D721Med (cell line): ENCODE measurements at regions not wholly inside any gene's neighbourhood (a gene's known extent, or its start where the extent isn't known, plus 50 kb on each side); places are given as distances from the start of the nearest gene placed in this dataset.
A peak's percentile ranks its signal among the peaks of the same experiment; 100 is the strongest.
"Not testable (repeated sequence)": the region's sequence is repeated elsewhere in the genome, so short reads cannot be mapped to it uniquely, and the experiment has no call there.

Experiments
- DNase-seq: peaks from one replicate; pipeline ENCODE4 v3.0.0; 2011; ENCODE audit warnings: low spot score; ENCODE audit not compliant: insufficient read length
- FAIRE-seq: peaks from 2 replicates; lab custom pipeline; 2011; peaks lifted over from hg19 to GRCh38; lab: Jason Lieb, UNC
- TF ChIP-seq, protein P1 (sequence below): IDR thresholded peaks from 2 replicates; pipeline ENCODE4 v1.5.1; 2012; ENCODE audit warnings: mild to moderate bottlenecking, control low read depth; ENCODE audit not compliant: insufficient read depth; ENCODE audit errors: missing control alignments

DNA sequence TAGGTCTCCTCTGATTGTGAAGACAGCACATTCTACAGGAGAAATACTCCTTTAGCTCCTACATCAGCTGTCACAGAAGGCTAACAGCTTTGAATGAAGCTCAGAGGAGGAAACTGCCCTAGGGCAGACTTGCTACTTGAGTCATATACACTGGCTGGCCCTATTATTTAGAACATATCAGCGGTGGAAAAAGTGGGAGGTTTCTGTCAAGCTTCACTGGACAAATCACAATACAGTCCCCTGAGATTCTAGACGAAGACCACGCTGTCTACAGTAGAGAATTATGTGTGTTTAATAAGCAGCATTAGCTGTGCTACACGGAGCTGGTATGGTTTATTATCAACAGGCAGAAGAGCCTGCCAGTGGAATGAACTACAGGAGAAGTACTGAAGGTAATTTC lies 230.9 kb upstream of the FSIP2 start:
- no peak for FAIRE-seq
- DNase-seq: no peak
- TF ChIP-seq, protein P1, sequence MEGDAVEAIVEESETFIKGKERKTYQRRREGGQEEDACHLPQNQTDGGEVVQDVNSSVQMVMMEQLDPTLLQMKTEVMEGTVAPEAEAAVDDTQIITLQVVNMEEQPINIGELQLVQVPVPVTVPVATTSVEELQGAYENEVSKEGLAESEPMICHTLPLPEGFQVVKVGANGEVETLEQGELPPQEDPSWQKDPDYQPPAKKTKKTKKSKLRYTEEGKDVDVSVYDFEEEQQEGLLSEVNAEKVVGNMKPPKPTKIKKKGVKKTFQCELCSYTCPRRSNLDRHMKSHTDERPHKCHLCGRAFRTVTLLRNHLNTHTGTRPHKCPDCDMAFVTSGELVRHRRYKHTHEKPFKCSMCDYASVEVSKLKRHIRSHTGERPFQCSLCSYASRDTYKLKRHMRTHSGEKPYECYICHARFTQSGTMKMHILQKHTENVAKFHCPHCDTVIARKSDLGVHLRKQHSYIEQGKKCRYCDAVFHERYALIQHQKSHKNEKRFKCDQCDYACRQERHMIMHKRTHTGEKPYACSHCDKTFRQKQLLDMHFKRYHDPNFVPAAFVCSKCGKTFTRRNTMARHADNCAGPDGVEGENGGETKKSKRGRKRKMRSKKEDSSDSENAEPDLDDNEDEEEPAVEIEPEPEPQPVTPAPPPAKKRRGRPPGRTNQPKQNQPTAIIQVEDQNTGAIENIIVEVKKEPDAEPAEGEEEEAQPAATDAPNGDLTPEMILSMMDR: no peak

DNA sequence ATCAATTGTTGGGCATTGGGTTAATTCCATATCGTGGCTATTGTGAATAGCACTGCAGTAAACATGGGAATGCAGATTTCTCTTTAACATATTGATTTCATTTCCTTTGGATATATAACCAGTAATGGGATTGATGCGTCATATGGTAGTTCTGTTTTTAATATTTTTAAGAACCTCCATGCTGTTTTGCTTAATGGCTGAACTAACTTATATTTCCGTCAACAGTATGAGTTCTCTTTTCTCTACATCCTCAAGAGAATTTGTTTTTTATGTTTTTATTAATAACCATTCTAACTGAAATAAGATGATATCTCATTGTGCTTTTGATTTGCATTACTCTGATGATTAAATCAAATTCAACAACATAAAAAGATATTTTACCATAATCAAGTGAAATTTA lies 228.5 kb upstream of the FSIP2 start:
- DNase-seq (no peak), FAIRE-seq (no peak)
- TF ChIP-seq, protein P1: no peak

DNA sequence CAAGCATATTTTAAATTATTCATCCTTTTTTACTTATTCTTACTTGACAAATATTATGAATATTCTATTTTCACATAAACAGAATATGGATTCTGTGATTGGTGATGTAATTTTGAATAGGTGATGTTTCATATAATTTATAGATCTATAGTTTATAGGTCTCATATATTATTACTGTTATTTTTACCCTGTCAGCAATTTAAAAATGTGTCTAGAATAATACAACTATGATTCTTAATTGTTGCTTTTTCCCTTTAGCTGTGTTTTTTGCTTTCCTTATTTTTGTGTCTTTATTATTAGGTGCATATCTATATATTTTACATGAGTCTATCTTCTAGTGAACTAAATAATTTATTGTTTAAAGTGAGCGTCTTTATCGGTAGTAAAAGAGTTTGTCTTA lies 226.7 kb upstream of the FSIP2 start:
- no peak for DNase-seq
- TF ChIP-seq, protein P1: no peak
- no peak for FAIRE-seq

DNA sequence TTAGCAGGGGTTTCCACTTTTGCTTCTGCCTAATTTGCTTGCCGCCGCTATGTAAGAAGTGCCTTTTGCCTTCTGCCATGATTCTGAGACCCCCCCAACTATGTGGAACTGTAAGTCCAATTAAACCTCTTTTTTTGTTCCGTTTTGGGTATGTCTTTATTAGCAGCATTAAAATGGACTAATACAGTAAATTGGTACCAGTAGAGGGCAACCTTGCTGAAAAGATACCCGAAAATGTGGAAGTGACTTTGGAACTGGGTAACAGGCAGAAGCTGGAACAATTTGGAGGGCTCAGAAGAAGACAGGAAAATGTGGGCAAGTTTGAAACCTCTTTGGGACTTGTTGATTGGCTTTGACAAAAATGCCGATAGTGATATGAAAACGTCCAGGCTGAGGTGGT lies 216.1 kb upstream of the FSIP2 start:
- DNase-seq (no peak), FAIRE-seq (no peak)
- TF ChIP-seq, protein P1: peak; percentile 23

DNA sequence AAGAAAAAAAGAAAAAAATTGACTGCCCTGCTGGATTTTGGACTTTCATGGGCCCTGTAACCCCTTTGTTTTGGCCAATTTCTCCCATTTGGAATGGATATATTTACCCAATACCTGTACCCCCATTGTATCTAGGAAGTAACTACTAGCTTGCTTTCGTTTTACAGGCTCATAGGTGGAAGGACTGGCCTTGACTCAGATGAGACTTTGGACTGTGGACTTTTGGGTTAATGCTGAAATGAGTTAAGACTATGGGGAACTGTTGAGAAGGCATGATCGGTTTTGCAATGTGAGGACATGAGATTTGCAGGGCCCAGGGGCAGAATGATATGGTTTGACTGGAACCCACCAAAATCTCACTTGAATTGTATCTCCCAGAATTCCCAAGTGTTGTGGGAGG lies 214.4 kb upstream of the FSIP2 start:
- not testable (repeated sequence) for FAIRE-seq, DNase-seq

DNA sequence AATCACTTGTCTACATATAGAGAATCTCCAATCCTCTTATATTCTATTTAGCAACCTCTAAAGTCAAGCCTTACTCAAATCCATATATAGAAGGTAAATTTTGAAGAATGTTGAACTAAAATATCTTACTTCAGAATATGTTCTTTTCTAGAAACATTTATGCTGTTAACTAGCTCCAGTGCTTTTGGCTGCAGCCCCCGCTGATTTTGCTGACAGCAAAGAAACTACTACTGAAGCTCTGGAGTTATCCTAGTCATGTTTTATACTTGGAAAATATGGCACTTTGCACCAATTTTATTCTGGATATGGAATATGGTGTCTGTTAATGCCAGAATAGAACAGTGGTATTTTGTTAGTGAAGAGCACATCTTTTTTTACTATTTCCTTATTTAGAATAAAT lies 212.4 kb upstream of the FSIP2 start:
- FAIRE-seq (no peak), DNase-seq (no peak)
- TF ChIP-seq, protein P1: no peak

DNA sequence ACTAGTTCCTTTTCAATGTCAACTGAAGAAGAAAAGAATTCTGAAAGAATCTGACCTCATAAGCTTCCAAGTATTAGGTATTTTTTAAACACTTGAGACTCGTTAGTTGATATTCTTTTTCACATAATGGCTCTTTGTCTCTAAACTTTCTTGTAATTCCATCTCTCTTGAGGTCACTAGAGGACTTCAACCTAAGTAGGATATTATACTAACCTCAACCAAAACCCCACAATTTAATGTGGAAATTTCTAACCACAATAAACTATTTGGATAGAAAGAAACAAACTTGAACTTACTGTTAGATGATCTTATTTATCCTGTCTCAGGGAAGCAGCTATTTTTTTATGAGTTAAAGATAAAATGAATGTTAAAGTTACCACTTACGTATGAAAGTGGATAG lies 206.9 kb upstream of the FSIP2 start:
- FAIRE-seq (no peak), DNase-seq (no peak)
- TF ChIP-seq, protein P1: no peak

DNA sequence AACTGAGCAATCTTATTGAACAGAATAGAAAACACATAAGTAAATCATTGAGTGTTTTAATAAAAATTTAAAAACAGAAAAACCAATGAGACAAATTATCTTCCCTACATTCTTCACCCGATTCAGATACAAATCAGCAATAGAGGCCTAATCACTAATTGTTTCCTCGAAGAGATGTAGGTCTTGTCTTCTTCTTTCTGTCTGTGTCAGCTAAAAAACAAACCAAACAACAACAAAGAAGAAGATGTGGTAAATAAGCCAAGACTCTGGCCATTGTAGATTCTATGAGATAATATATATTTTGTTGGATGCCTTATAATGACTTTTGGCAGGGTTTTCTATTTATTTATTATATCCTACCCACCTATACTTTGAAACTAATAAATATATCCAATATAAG lies 200.9 kb upstream of the FSIP2 start:
- FAIRE-seq (no peak), DNase-seq (no peak)
- TF ChIP-seq, protein P1: no peak
